ENCODE measurements at regions not wholly inside any gene's neighbourhood (a gene's known extent, or its start where the extent isn't known, plus 50 kb on each side); places are given as distances from the start of the nearest gene placed in this dataset.

GRCh38 chr5:1952444-1953099 lies 69.8 kb upstream of the IRX4 start:
- no peaks in the 10 kb centered on the region for H3K36me3 Mint-ChIP-seq (ENCODE audit: low read depth)
- peaks cover 6% of the 10 kb centered on the region for H3K27me3 Mint-ChIP-seq (ENCODE audit: insufficient read depth)
- intact Hi-C loops (cut with micrococcal nuclease), result no loop called here
- no peak overlapping the region for H3K4me3 Mint-ChIP-seq
- H3K9me3 Mint-ChIP-seq, result no peaks in the 10 kb centered on the region
- no peaks in the 10 kb centered on the region for H3K4me1 Mint-ChIP-seq (ENCODE audit: low read depth)
- no peak overlapping the region for H3K27ac Mint-ChIP-seq
- DNase-seq (ENCODE audit: low spot score), result no peak

GRCh38 chr5:1952021-1952420 lies 69.3 kb upstream of the IRX4 start:
- no peaks in the 10 kb centered on the region for H3K36me3 Mint-ChIP-seq (ENCODE audit: low read depth)

GRCh38 chr5:1951165-1951816 lies 68.6 kb upstream of the IRX4 start:
- Mint-ChIP-seq H3K27me3 (ENCODE audit: insufficient read depth) (peaks cover 6% of the 10 kb centered on the region), H3K4me3 (no peak overlapping the region), H3K4me1 (ENCODE audit: low read depth) (no peaks in the 10 kb centered on the region), H3K36me3 (ENCODE audit: low read depth) (no peaks in the 10 kb centered on the region), H3K9me3 (no peaks in the 10 kb centered on the region), H3K27ac (no peak overlapping the region)
- intact Hi-C loops (cut with micrococcal nuclease), result no loop called here
- no peak for DNase-seq (ENCODE audit: low spot score)

More at GRCh38 chr5:1952021-1952420, 69.3 kb upstream of the IRX4 start:
- Mint-ChIP-seq H3K27me3 (ENCODE audit: insufficient read depth) (peaks cover 6% of the 10 kb centered on the region), H3K9me3 (no peaks in the 10 kb centered on the region), H3K27ac (no peak overlapping the region), H3K4me1 (ENCODE audit: low read depth) (no peaks in the 10 kb centered on the region), H3K4me3 (no peak overlapping the region)
- no peak for DNase-seq (ENCODE audit: low spot score)
- intact Hi-C loops (cut with micrococcal nuclease), result no loop called here

- no peak overlapping the region for H3K4me3 Mint-ChIP-seq
- peaks cover 9% of the 10 kb centered on the region for H3K27me3 Mint-ChIP-seq (ENCODE audit: insufficient read depth)
- H3K4me1 Mint-ChIP-seq (ENCODE audit: low read depth), result no peaks in the 10 kb centered on the region
- intact Hi-C loops (cut with micrococcal nuclease), result no loop called here
- H3K36me3 Mint-ChIP-seq (ENCODE audit: low read depth), result no peaks in the 10 kb centered on the region
- no peak for DNase-seq (ENCODE audit: low spot score)
- no peak overlapping the region for H3K27ac Mint-ChIP-seq
- no peaks in the 10 kb centered on the region for H3K9me3 Mint-ChIP-seq
Observed at GRCh38 chr5:1950708-1951103, 68.0 kb upstream of the IRX4 start.

GRCh38 chr5:1950096-1950707 lies 67.5 kb upstream of the IRX4 start:
- H3K27me3 Mint-ChIP-seq (ENCODE audit: insufficient read depth), result peaks cover 9% of the 10 kb centered on the region
- intact Hi-C loops (cut with micrococcal nuclease), result no loop called here
- H3K9me3 Mint-ChIP-seq, result no peaks in the 10 kb centered on the region
- no peaks in the 10 kb centered on the region for H3K36me3 Mint-ChIP-seq (ENCODE audit: low read depth)
- H3K4me3 Mint-ChIP-seq, result no peak overlapping the region
- no peak overlapping the region for H3K27ac Mint-ChIP-seq
- DNase-seq (ENCODE audit: low spot score), result no peak
- no peaks in the 10 kb centered on the region for H3K4me1 Mint-ChIP-seq (ENCODE audit: low read depth)

GRCh38 chr5:1949253-1949652 lies 66.5 kb upstream of the IRX4 start:
- no peaks in the 10 kb centered on the region for H3K4me1 Mint-ChIP-seq (ENCODE audit: low read depth)

GRCh38 chr5:1948663-1949191 lies 66.0 kb upstream of the IRX4 start:
- Mint-ChIP-seq H3K27ac (no peak overlapping the region), H3K4me3 (no peak overlapping the region), H3K4me1 (ENCODE audit: low read depth) (no peaks in the 10 kb centered on the region), H3K27me3 (ENCODE audit: insufficient read depth) (peaks cover 17% of the 10 kb centered on the region), H3K36me3 (ENCODE audit: low read depth) (no peaks in the 10 kb centered on the region), H3K9me3 (no peaks in the 10 kb centered on the region)
- no peak for DNase-seq (ENCODE audit: low spot score)
- intact Hi-C loops (cut with micrococcal nuclease), result no loop called here

More at GRCh38 chr5:1949253-1949652, 66.5 kb upstream of the IRX4 start:
- H3K27me3 Mint-ChIP-seq (ENCODE audit: insufficient read depth), result peaks cover 12% of the 10 kb centered on the region
- no peaks in the 10 kb centered on the region for H3K36me3 Mint-ChIP-seq (ENCODE audit: low read depth)
- no peak for DNase-seq (ENCODE audit: low spot score)
- H3K9me3 Mint-ChIP-seq, result no peaks in the 10 kb centered on the region
- H3K4me3 Mint-ChIP-seq, result no peak overlapping the region
- H3K27ac Mint-ChIP-seq, result no peak overlapping the region
- intact Hi-C loops (cut with micrococcal nuclease), result no loop called here

GRCh38 chr5:1948111-1948510 lies 65.4 kb upstream of the IRX4 start:
- Mint-ChIP-seq H3K4me3 (no peak overlapping the region), H3K36me3 (ENCODE audit: low read depth) (no peaks in the 10 kb centered on the region), H3K4me1 (ENCODE audit: low read depth) (no peaks in the 10 kb centered on the region), H3K27me3 (ENCODE audit: insufficient read depth) (peaks cover 17% of the 10 kb centered on the region), H3K27ac (no peak overlapping the region), H3K9me3 (no peaks in the 10 kb centered on the region)
- DNase-seq (ENCODE audit: low spot score), result no peak
- intact Hi-C loops (cut with micrococcal nuclease), result no loop called here

GRCh38 chr5:1946776-1947175 lies 64.1 kb upstream of the IRX4 start:
- no peak for DNase-seq (ENCODE audit: low spot score)
- Mint-ChIP-seq H3K27ac (no peak overlapping the region), H3K36me3 (ENCODE audit: low read depth) (no peaks in the 10 kb centered on the region), H3K4me3 (no peak overlapping the region), H3K4me1 (ENCODE audit: low read depth) (no peaks in the 10 kb centered on the region), H3K27me3 (ENCODE audit: insufficient read depth) (peaks cover 15% of the 10 kb centered on the region), H3K9me3 (no peaks in the 10 kb centered on the region)
- intact Hi-C loops (cut with micrococcal nuclease), result no loop called here

GRCh38 chr5:1946122-1946677 lies 63.5 kb upstream of the IRX4 start:
- DNase-seq (ENCODE audit: low spot score), result no peak
- intact Hi-C loops (cut with micrococcal nuclease), result no loop called here
- Mint-ChIP-seq H3K9me3 (no peaks in the 10 kb centered on the region), H3K27me3 (ENCODE audit: insufficient read depth) (peaks cover 12% of the 10 kb centered on the region), H3K4me1 (ENCODE audit: low read depth) (no peaks in the 10 kb centered on the region), H3K27ac (no peak overlapping the region), H3K36me3 (ENCODE audit: low read depth) (no peaks in the 10 kb centered on the region), H3K4me3 (no peak overlapping the region)

- no peak for DNase-seq (ENCODE audit: low spot score)
- Mint-ChIP-seq H3K36me3 (ENCODE audit: low read depth) (no peaks in the 10 kb centered on the region), H3K4me3 (no peak overlapping the region), H3K27me3 (ENCODE audit: insufficient read depth) (peaks cover 11% of the 10 kb centered on the region), H3K27ac (no peak overlapping the region), H3K9me3 (no peaks in the 10 kb centered on the region), H3K4me1 (ENCODE audit: low read depth) (no peaks in the 10 kb centered on the region)
- intact Hi-C loops (cut with micrococcal nuclease), result no loop called here
Observed at GRCh38 chr5:1945606-1946005, 62.9 kb upstream of the IRX4 start.

- Mint-ChIP-seq H3K9me3 (no peaks in the 10 kb centered on the region), H3K4me1 (ENCODE audit: low read depth) (no peaks in the 10 kb centered on the region), H3K27me3 (ENCODE audit: insufficient read depth) (peaks cover 11% of the 10 kb centered on the region), H3K27ac (no peak overlapping the region), H3K36me3 (ENCODE audit: low read depth) (no peaks in the 10 kb centered on the region), H3K4me3 (no peak overlapping the region)
- intact Hi-C loops (cut with micrococcal nuclease), result no loop called here
- DNase-seq (ENCODE audit: low spot score), result no peak
Observed at GRCh38 chr5:1944408-1944807, 61.7 kb upstream of the IRX4 start.

GRCh38 chr5:1943481-1943880 lies 60.8 kb upstream of the IRX4 start:
- no peaks in the 10 kb centered on the region for H3K9me3 Mint-ChIP-seq
- H3K27ac Mint-ChIP-seq, result no peak overlapping the region
- no peak for DNase-seq (ENCODE audit: low spot score)
- intact Hi-C loops (cut with micrococcal nuclease), result loop anchor here (2.0 kb wide), 1 partner anchor 181 kb away; no protein-coding TSS in a partner anchor
- no peaks in the 10 kb centered on the region for H3K4me1 Mint-ChIP-seq (ENCODE audit: low read depth)
- peaks cover 11% of the 10 kb centered on the region for H3K27me3 Mint-ChIP-seq (ENCODE audit: insufficient read depth)
- H3K36me3 Mint-ChIP-seq (ENCODE audit: low read depth), result no peaks in the 10 kb centered on the region
- no peak overlapping the region for H3K4me3 Mint-ChIP-seq
